IMR-90 (cell line): ENCODE measurements at regions not wholly inside any gene's neighbourhood (a gene's known extent, or its start where the extent isn't known, plus 50 kb on each side); places are given as distances from the start of the nearest gene placed in this dataset.

Experiments
- ATAC-seq: fragments of 200-7000 bp; cut with Tn5 transposase; 2 replicates; pipeline ENCODE4 v1.9.1; 2020; ENCODE audit warnings: low read depth, mild to moderate bottlenecking, moderate library complexity
- BruUV-seq: library from RNA; stranded (reverse); fragments of 400-500 nt; replicated peaks from 2 replicates; lab custom pipeline; 2021; lab: Mats Ljungman, UMichigan
- CTCF ChIA-PET: fragments of 300-600 bp; formaldehyde crosslinking; extraction: SDS; loops from one replicate; lab custom pipeline; 2021; ENCODE audit warnings: antibody characterized with exemption; lab: Yijun Ruan, JAX
- POLR2A ChIA-PET: fragments of 300-600 bp; sonication (Branson Sonifier 250); formaldehyde crosslinking; loops from one replicate; lab custom pipeline; 2022; ENCODE audit warnings: antibody characterized with exemption; ENCODE audit not compliant: unreplicated experiment; lab: Charles Lee
- DNase-seq: peaks from one replicate; pipeline ENCODE4 v3.0.0; 2013
- H2AFZ ChIP-seq: replicated peaks from 2 replicates; pipeline ENCODE3; 2013; ENCODE audit warnings: low read length, mild to moderate bottlenecking; ENCODE audit not compliant: poor library complexity
- H2AK5ac ChIP-seq: 2 replicates; pipeline ENCODE4 v1.6.1; 2013; ENCODE audit warnings: low read depth, low read length, inconsistent platforms
- H2AK9ac ChIP-seq: replicated peaks from 2 replicates; pipeline ENCODE3; 2013; ENCODE audit warnings: mild to moderate bottlenecking, low read depth, low read length, moderate library complexity; ENCODE audit not compliant: poor library complexity
- H2BK120ac ChIP-seq: 2 replicates; pipeline ENCODE4 v1.6.1; 2013; ENCODE audit warnings: low read depth, low read length, inconsistent platforms
- H2BK15ac ChIP-seq: 3 replicates; pipeline ENCODE4 v1.6.1; 2013; ENCODE audit warnings: low read depth, low read length, inconsistent platforms
- H2BK20ac ChIP-seq: 2 replicates; pipeline ENCODE4 v1.6.1; 2013; ENCODE audit warnings: low read depth, mild to moderate bottlenecking, inconsistent platforms, low read length, moderate library complexity
- H2BK5ac ChIP-seq: 2 replicates; pipeline ENCODE4 v1.6.1; 2013; ENCODE audit warnings: mild to moderate bottlenecking, low read depth, low read length, inconsistent platforms; ENCODE audit not compliant: poor library complexity, severe bottlenecking
- H3K14ac ChIP-seq: replicated peaks from 2 replicates; pipeline ENCODE4 v1.6.1; 2013; ENCODE audit warnings: low read depth, low read length, inconsistent platforms
- H3K18ac ChIP-seq: 2 replicates; pipeline ENCODE4 v1.6.1; 2013; ENCODE audit warnings: low read depth, low read length, control low read depth
- H3K23ac ChIP-seq: 2 replicates; pipeline ENCODE4 v1.6.1; 2013; ENCODE audit warnings: low read depth, low read length, inconsistent platforms
- H3K27ac ChIP-seq: 2 replicates; pipeline ENCODE4 v1.5.1; 2013; ENCODE audit warnings: mild to moderate bottlenecking, control low read depth, low read length; ENCODE audit not compliant: insufficient read depth
- H3K27me3 ChIP-seq: 2 replicates; pipeline ENCODE4 v1.6.1; 2013; ENCODE audit warnings: low read length; ENCODE audit not compliant: control insufficient read depth, insufficient read depth
- H3K36me3 ChIP-seq: 2 replicates; pipeline ENCODE4 v1.6.1; 2013; ENCODE audit warnings: low read length, mixed read lengths; ENCODE audit not compliant: control insufficient read depth, insufficient read depth
- H3K4ac ChIP-seq: 2 replicates; pipeline ENCODE4 v1.6.1; 2013; ENCODE audit warnings: low read depth, low read length, inconsistent platforms
- H3K4me1 ChIP-seq: 2 replicates; pipeline ENCODE4 v1.6.1; 2013; ENCODE audit warnings: low read length, mixed read lengths; ENCODE audit not compliant: control insufficient read depth, insufficient read depth
- H3K4me2 ChIP-seq: 2 replicates; pipeline ENCODE4 v1.6.1; 2013; ENCODE audit warnings: low read depth, mild to moderate bottlenecking, control low read depth, low read length, moderate library complexity
- H3K4me3 ChIP-seq: 2 replicates; pipeline ENCODE4 v1.5.1; 2013; ENCODE audit warnings: low read depth, mild to moderate bottlenecking, control low read depth, low read length, moderate library complexity; ENCODE audit not compliant: insufficient read depth
- H3K56ac ChIP-seq: 2 replicates; pipeline ENCODE4 v1.6.1; 2013; ENCODE audit warnings: low read length, inconsistent platforms; ENCODE audit not compliant: insufficient read depth; ENCODE audit errors: extremely low read depth
- H3K79me1 ChIP-seq, 2 experiments: 2 replicates each; pipeline ENCODE4 v1.6.1; 2013; ENCODE audit warnings: low read length in 2 of 2, inconsistent platforms in 1 of 2, low read depth in 1 of 2
- H3K9ac ChIP-seq: 2 replicates; pipeline ENCODE4 v1.6.1; 2013; ENCODE audit warnings: low read depth, low read length, control low read depth
- H3K9me1 ChIP-seq: 2 replicates; pipeline ENCODE4 v1.6.1; 2013; ENCODE audit warnings: low read length, inconsistent platforms; ENCODE audit not compliant: insufficient read depth
- H3K9me3 ChIP-seq: 2 replicates; pipeline ENCODE4 v1.6.1; 2013; ENCODE audit warnings: low read length; ENCODE audit not compliant: control insufficient read depth, insufficient read depth
- H4K20me1 ChIP-seq: 2 replicates; pipeline ENCODE4 v1.6.1; 2013; ENCODE audit warnings: low read length, inconsistent platforms; ENCODE audit not compliant: insufficient read depth
- H4K5ac ChIP-seq: 2 replicates; pipeline ENCODE4 v1.6.1; 2013; ENCODE audit warnings: mild to moderate bottlenecking, low read depth, low read length, control low read depth
- H4K8ac ChIP-seq, 2 experiments: 2 replicates each; pipeline ENCODE4 v1.6.1; 2013; ENCODE audit warnings: low read depth in 2 of 2, low read length in 2 of 2, control low read depth in 1 of 2, inconsistent platforms in 1 of 2
- H4K91ac ChIP-seq: 2 replicates; pipeline ENCODE4 v1.6.1; 2013; ENCODE audit warnings: low read depth, low read length, inconsistent platforms; ENCODE audit not compliant: insufficient read depth
- CEBPB ChIP-seq: IDR thresholded peaks from 2 replicates; pipeline ENCODE4 v1.6.1; 2012; ENCODE audit warnings: low read depth, low read length, improper control_type of control experiment
- MXI1 ChIP-seq: IDR thresholded peaks from 2 replicates; pipeline ENCODE4 v1.6.1; 2012; ENCODE audit warnings: low read depth, mild to moderate bottlenecking, low read length, moderate library complexity, borderline replicate concordance
- NFE2L2 ChIP-seq: fragments of 150-350 bp; IDR thresholded peaks from 2 replicates; pipeline ENCODE4 v1.6.1; 2016; ENCODE audit warnings: low read depth, mild to moderate bottlenecking, low read length
- dilution Hi-C: fragments of 300-500 bp; cut with HindIII; formaldehyde crosslinking; loops from one replicate; pipeline ENCODE4 v1.14.3; 2018; ENCODE audit warnings: low sequenced_read_pairs; ENCODE audit not compliant: unreplicated experiment
- in situ Hi-C: fragments of 300-500 bp; cut with MboI; formaldehyde crosslinking; loops from 3 replicates; pipeline ENCODE4 v1.14.3; 2019; ENCODE audit warnings: low sequenced_read_pairs, inconsistent platforms, mixed read lengths
- intact Hi-C: fragments of 100-400 bp; cut with micrococcal nuclease; formaldehyde crosslinking; loops from 2 replicates; pipeline ENCODE4 v1.10.0; 2022

DNA sequence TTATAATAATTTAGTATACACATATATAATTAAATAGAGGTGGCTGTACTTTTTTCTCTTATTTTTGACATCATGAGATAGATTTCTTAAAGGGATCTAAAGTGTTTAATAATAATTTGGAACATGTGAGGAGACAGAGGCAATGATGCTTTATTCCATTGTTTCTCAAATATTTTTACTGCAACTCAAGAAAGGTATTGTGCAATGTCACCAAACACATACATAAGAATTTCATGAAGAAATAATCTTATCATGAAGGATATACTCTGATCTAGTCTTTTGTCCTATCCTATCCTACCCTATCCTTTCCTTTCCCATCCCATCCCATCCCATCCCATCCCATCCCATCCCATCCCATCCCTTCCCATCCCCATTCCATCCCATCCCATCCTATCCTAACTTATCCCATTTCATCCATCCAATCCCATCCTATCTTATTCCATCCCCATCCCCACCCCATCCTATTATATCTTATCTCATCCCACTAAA lies 232.1 kb upstream of the SMIM21 start:
- no peak overlapping the region for H2BK20ac ChIP-seq
- POLR2A ChIA-PET: no interaction called here
- no TSS peak for BruUV-seq

More for the DNA sequence above, 232.1 kb upstream of the SMIM21 start:
- dilution Hi-C loops: no loop called here
- Histone ChIP-seq H2AK9ac (no peak overlapping the region), H3K9me3 (0 out of 2 replicates have a peak, but pooled peaks cover 2% of the 10 kb centered on the region), H3K4me3 (no peak overlapping the region), H3K56ac (no peak overlapping the region), H4K91ac (no peak overlapping the region), H3K9me1 (no peaks in the 10 kb centered on the region), H2BK15ac (no peak overlapping the region), H3K79me1 (no peaks in the 10 kb centered on the region), H2AFZ (no peak overlapping the region), H2BK5ac (no peak overlapping the region), H3K9ac (no peak overlapping the region), H3K36me3 (no peaks in the 10 kb centered on the region), H3K23ac (no peak overlapping the region), H4K20me1 (no peaks in the 10 kb centered on the region), H3K4me1 (no peaks in the 10 kb centered on the region), H4K5ac (no peak overlapping the region), H3K18ac (no peak overlapping the region), H2AK5ac (no peak overlapping the region), H3K4ac (no peak overlapping the region), H3K4me2 (no peak overlapping the region), H3K27me3 (no peaks in the 10 kb centered on the region; the same call in 1 of the 2 replicates), H3K14ac (no peak overlapping the region), H4K8ac (no peak overlapping the region), H3K27ac (no peak overlapping the region), H2BK120ac (no peak overlapping the region)
- DNase-seq: no peak
- CTCF ChIA-PET: no interaction called here
- no peak for TF ChIP-seq NFE2L2
- TF ChIP-seq CEBPB: peak; percentile 76
- TF ChIP-seq MXI1: no peak
- in situ Hi-C loops: no loop called here
- ATAC-seq: no peak
- intact Hi-C loops: no loop called here
